Umbilical cord (tissue), 1 donor: ENCODE measurements at regions not wholly inside any gene's neighbourhood (a gene's known extent, or its start where the extent isn't known, plus 50 kb on each side); places are given as distances from the start of the nearest gene placed in this dataset.
A peak's percentile ranks its signal among the peaks of the same experiment; 100 is the strongest.

Source experiments
- DNase-seq: peaks from one replicate; pipeline ENCODE4 v3.0.0-alpha.2; 2015; ENCODE audit warnings: low spot score

GRCh38 chr1:87812871-87813577 is 484.3 kb downstream of the LMO4 start:
- DNase-seq, result peak; percentile 63

- no peak for DNase-seq
These were observed 485.9 kb downstream of the LMO4 start for GRCh38 chr1:87814573-87814972.

- DNase-seq, result no peak
These were observed 488.0 kb downstream of the LMO4 start for GRCh38 chr1:87816646-87817045.

GRCh38 chr1:87820668-87821334 is 492.1 kb downstream of the LMO4 start:
- DNase-seq, result no peak

GRCh38 chr1:87821335-87821697 is 492.6 kb downstream of the LMO4 start:
- no peak for DNase-seq

GRCh38 chr1:87826681-87827251 is 498.1 kb downstream of the LMO4 start:
- peak; percentile 80 for DNase-seq

- DNase-seq, result no peak
These were observed 500.7 kb downstream of the LMO4 start for GRCh38 chr1:87829360-87829759.

GRCh38 chr1:87830432-87830978 is 501.8 kb downstream of the LMO4 start:
- DNase-seq, result no peak

- no peak for DNase-seq
These were observed 504.5 kb downstream of the LMO4 start for GRCh38 chr1:87833166-87833565.

- DNase-seq, result no peak
These were observed 505.5 kb downstream of the LMO4 start for GRCh38 chr1:87834151-87834550.

- DNase-seq, result no peak
These were observed 506.3 kb downstream of the LMO4 start for GRCh38 chr1:87834941-87835340.

GRCh38 chr1:87840767-87841166 is 512.1 kb downstream of the LMO4 start:
- DNase-seq, result no peak

- DNase-seq, result no peak
These were observed 512.7 kb downstream of the LMO4 start for GRCh38 chr1:87841332-87841731.

- no peak for DNase-seq
These were observed 513.5 kb downstream of the LMO4 start for GRCh38 chr1:87842156-87842555.

- no peak for DNase-seq
These were observed 515.6 kb downstream of the LMO4 start for GRCh38 chr1:87844251-87844650.

- DNase-seq, result no peak
These were observed 522.8 kb downstream of the LMO4 start for GRCh38 chr1:87851490-87851889.

GRCh38 chr1:87852410-87853161 is 523.9 kb downstream of the LMO4 start:
- no peak for DNase-seq

- no peak for DNase-seq
These were observed 525.1 kb downstream of the LMO4 start for GRCh38 chr1:87853576-87854351.

GRCh38 chr1:87863317-87863716 is 534.6 kb downstream of the LMO4 start:
- no peak for DNase-seq

- DNase-seq, result no peak
These were observed 536.0 kb downstream of the LMO4 start for GRCh38 chr1:87864676-87865075.

- DNase-seq, result no peak
These were observed 537.7 kb downstream of the LMO4 start for GRCh38 chr1:87866416-87866815.
